NCI-H226 (cell line): ENCODE measurements at regions not wholly inside any gene's neighbourhood (a gene's known extent, or its start where the extent isn't known, plus 50 kb on each side); places are given as distances from the start of the nearest gene placed in this dataset.

Experiments
- DNase-seq: peaks from one replicate; pipeline ENCODE4 v3.0.0-alpha.2; 2015

GRCh38 chr4:81650606-81651242 is 179.0 kb upstream of the RASGEF1B start:
- DNase-seq = peak; percentile 97

GRCh38 chr4:81648576-81649275 is 177.0 kb upstream of the RASGEF1B start:
- peak; percentile 87 for DNase-seq

GRCh38 chr4:81647388-81647787 is 175.7 kb upstream of the RASGEF1B start:
- no peak for DNase-seq

- no peak for DNase-seq
Observed at GRCh38 chr4:81642543-81642942, 170.8 kb upstream of the RASGEF1B start.

GRCh38 chr4:81639248-81639647 is 167.5 kb upstream of the RASGEF1B start:
- no peak for DNase-seq

GRCh38 chr4:81638698-81639097 is 167.0 kb upstream of the RASGEF1B start:
- DNase-seq = no peak

GRCh38 chr4:81635739-81636138 is 164.0 kb upstream of the RASGEF1B start:
- no peak for DNase-seq

- DNase-seq = no peak
Observed at GRCh38 chr4:81634766-81635549, 163.3 kb upstream of the RASGEF1B start.

- DNase-seq = no peak
Observed at GRCh38 chr4:81634165-81634564, 162.5 kb upstream of the RASGEF1B start.

GRCh38 chr4:81632581-81633299 is 161.0 kb upstream of the RASGEF1B start:
- DNase-seq = peak; percentile 83

GRCh38 chr4:81631958-81632441 is 160.3 kb upstream of the RASGEF1B start:
- DNase-seq = peak; percentile 97

GRCh38 chr4:81629366-81629765 is 157.7 kb upstream of the RASGEF1B start:
- DNase-seq = no peak

- no peak for DNase-seq
Observed at GRCh38 chr4:81628489-81628888, 156.8 kb upstream of the RASGEF1B start.

GRCh38 chr4:81627590-81627989 is 155.9 kb upstream of the RASGEF1B start:
- no peak for DNase-seq

- no peak for DNase-seq
Observed at GRCh38 chr4:81626851-81627250, 155.1 kb upstream of the RASGEF1B start.

GRCh38 chr4:81625422-81626417 is 154.0 kb upstream of the RASGEF1B start:
- no peak for DNase-seq

- no peak for DNase-seq
Observed at GRCh38 chr4:81623434-81623833, 151.7 kb upstream of the RASGEF1B start.

- no peak for DNase-seq
Observed at GRCh38 chr4:81622474-81623184, 150.9 kb upstream of the RASGEF1B start.

- DNase-seq = no peak
Observed at GRCh38 chr4:81622028-81622427, 150.3 kb upstream of the RASGEF1B start.

GRCh38 chr4:81621490-81621889 is 149.8 kb upstream of the RASGEF1B start:
- no peak for DNase-seq

GRCh38 chr4:81620442-81620841 is 148.7 kb upstream of the RASGEF1B start:
- DNase-seq = no peak
